Mesothelial cell of epicardium (in vitro differentiated cells): ENCODE measurements at regions not wholly inside any gene's neighbourhood (a gene's known extent, or its start where the extent isn't known, plus 50 kb on each side); places are given as distances from the start of the nearest gene placed in this dataset.

Experiments
- DNase-seq, 2 experiments: peaks; one replicate each; pipeline ENCODE4 v3.0.0; 2021; ENCODE audit warnings: low spot score in 2 of 2; ENCODE audit not compliant: unreplicated experiment in 2 of 2
- H3K27ac Mint-ChIP-seq: 2 replicates; pipeline ENCODE4 v1.8.0; 2021; ENCODE audit warnings: mixed read lengths
- H3K27me3 Mint-ChIP-seq: 2 replicates; pipeline ENCODE4 v1.8.0; 2021; ENCODE audit warnings: low read depth, mixed read lengths
- H3K36me3 Mint-ChIP-seq: 2 replicates; pipeline ENCODE4 v1.8.0; 2021; ENCODE audit warnings: mixed read lengths
- H3K4me1 Mint-ChIP-seq: 2 replicates; pipeline ENCODE4 v1.8.0; 2021; ENCODE audit warnings: mixed read lengths
- H3K4me3 Mint-ChIP-seq: 2 replicates; pipeline ENCODE4 v1.8.0; 2021; ENCODE audit warnings: mild to moderate bottlenecking, moderate library complexity, mixed read lengths
- H3K9me3 Mint-ChIP-seq: 2 replicates; pipeline ENCODE4 v1.8.0; 2021; ENCODE audit warnings: mixed read lengths
- CTCF ChIP-seq: fragments of 200-600 bp; sonication (generic); IDR thresholded peaks from one replicate; pipeline ENCODE4 v1.5.0; 2021; ENCODE audit warnings: antibody characterized with exemption; ENCODE audit not compliant: unreplicated experiment

- no peak overlapping the region for H3K4me3 Mint-ChIP-seq
- H3K36me3 Mint-ChIP-seq: no peaks in the 10 kb centered on the region
- DNase-seq: no peak
- H3K4me1 Mint-ChIP-seq: peaks cover 2% of the 10 kb centered on the region
- no peaks in the 10 kb centered on the region for H3K27me3 Mint-ChIP-seq
- no peak for TF ChIP-seq CTCF
- H3K9me3 Mint-ChIP-seq: no peaks in the 10 kb centered on the region
- H3K27ac Mint-ChIP-seq: no peak overlapping the region
Observed at GRCh38 chr1:169052727-169053126, 53.8 kb upstream of the ATP1B1 start.

GRCh38 chr1:169053196-169053595 lies 53.3 kb upstream of the ATP1B1 start:
- Mint-ChIP-seq H3K27me3 (no peaks in the 10 kb centered on the region), H3K36me3 (no peaks in the 10 kb centered on the region), H3K4me3 (no peak overlapping the region), H3K27ac (no peak overlapping the region), H3K9me3 (no peaks in the 10 kb centered on the region), H3K4me1 (peaks cover 2% of the 10 kb centered on the region)
- TF ChIP-seq CTCF: no peak
- no peak for DNase-seq
